ENCODE measurements at regions not wholly inside any gene's neighbourhood (a gene's known extent, or its start where the extent isn't known, plus 50 kb on each side); places are given as distances from the start of the nearest gene placed in this dataset.

DNA sequence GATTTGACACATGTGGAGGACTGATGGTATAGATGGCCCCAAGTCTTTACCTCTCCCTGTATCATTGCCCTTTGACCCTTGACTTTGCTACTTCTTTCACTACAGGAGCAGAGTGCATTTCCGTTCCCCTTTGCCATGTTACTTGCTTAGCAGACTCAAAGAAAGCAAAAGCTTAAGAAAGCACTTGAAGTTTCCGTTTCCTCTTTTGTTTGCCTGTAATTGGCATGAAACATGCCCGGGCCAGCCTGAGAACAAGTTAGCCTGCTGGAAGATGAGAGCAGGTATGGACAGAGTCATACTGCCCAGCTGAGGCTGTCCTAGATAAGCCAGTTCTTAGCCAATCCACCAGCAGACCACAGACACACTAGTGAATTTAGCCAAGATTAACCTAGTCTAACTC is 206.0 kb downstream of the BCOR start:
- no peak for TF ChIP-seq EZH2 (IDR thresholded peaks at IDR 0.05)
- TF ChIP-seq JUND (IDR thresholded peaks at IDR 0.05): no peak

Measured in HCT116 (cell line).